ENCODE measurements at regions not wholly inside any gene's neighbourhood (a gene's known extent, or its start where the extent isn't known, plus 50 kb on each side); places are given as distances from the start of the nearest gene placed in this dataset.

DNA sequence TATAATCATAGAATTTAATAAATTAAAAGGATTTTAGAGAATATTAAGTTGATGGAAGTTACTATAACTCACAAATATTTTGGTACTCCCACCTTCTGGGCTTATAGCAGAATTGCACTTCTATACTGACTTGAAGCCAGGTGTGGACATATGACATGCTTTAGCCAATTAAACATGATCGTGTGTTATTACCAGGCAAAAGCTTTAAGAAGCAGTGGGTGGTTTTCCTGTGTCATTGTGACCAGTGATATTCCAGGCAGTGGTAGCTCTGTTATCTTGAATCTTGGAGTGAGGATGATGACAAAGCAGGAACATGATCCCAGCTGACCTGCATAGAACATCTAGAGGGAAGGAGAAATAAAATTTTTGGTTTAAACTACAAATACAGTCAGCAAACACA is 370.9 kb upstream of the ZEB2 start:
- no CpG with 5 or more reads among the region's 1 CpG for WGBS (ENCODE audit: extremely low coverage, insufficient read length, low lambda C conversion rate)

More for the DNA sequence above, 370.9 kb upstream of the ZEB2 start:
- no peak overlapping the region for H3K18ac ChIP-seq (ENCODE audit: insufficient read length, low read depth, low read length)
- no peak overlapping the region for H2BK15ac ChIP-seq (ENCODE audit: low read depth, low read length)
- peaks cover 15 to 20% of the 10 kb centered on the region in 2 experiments for H3K4me1 Mint-ChIP-seq
- H3K9me3 Mint-ChIP-seq: no peaks in the 10 kb centered on the region
- H2BK5ac ChIP-seq (ENCODE audit: insufficient read length, low read length): no peak overlapping the region
- no peak overlapping the region for H4K5ac ChIP-seq (ENCODE audit: insufficient read length, low read depth, low read length)
- H3K9me3 ChIP-seq (ENCODE audit: control insufficient read depth, low read depth, low read length): no peaks in the 10 kb centered on the region
- H2AK5ac ChIP-seq (ENCODE audit: insufficient read length, low read length): no peak overlapping the region
- H3K4me1 ChIP-seq (ENCODE audit: insufficient read depth, low read length): peaks cover 6% of the 10 kb centered on the region
- no peak overlapping the region for H3K56ac ChIP-seq (ENCODE audit: insufficient read length, low read depth, low read length)
- no peaks in the 10 kb centered on the region for H3K27me3 ChIP-seq (ENCODE audit: insufficient read depth, low read length)
- no peaks in the 10 kb centered on the region for H3K23me2 ChIP-seq (ENCODE audit: insufficient read length, low read depth, low read length, poor library complexity, severe bottlenecking)
- H3K23ac ChIP-seq (ENCODE audit: insufficient read length, low read depth, low read length): no peak overlapping the region
- no peak overlapping the region for H2BK20ac ChIP-seq (ENCODE audit: low read depth, low read length, poor library complexity, severe bottlenecking)
- H2BK12ac ChIP-seq (ENCODE audit: insufficient read length, low read depth, low read length): no peak overlapping the region
- no peak overlapping the region for H2AFZ ChIP-seq (ENCODE audit: low read length)
- H3K9ac ChIP-seq (ENCODE audit: extremely low read depth, insufficient read length, low read length): no peak overlapping the region
- no peak overlapping the region for H3K4me2 ChIP-seq (ENCODE audit: insufficient read depth, insufficient read length, low read length)
- no peak overlapping the region for H2BK120ac ChIP-seq (ENCODE audit: low read depth, low read length, poor library complexity, severe bottlenecking)
- H4K8ac ChIP-seq (replicated peaks; ENCODE audit: insufficient read length, low read depth, low read length): no peak overlapping the region
- no peaks in the 10 kb centered on the region for H3K36me3 Mint-ChIP-seq (ENCODE audit: insufficient read depth in 1 of 3, low read depth in 3 of 3)
- no peak for DNase-seq
- no peak overlapping the region for H3K27ac Mint-ChIP-seq
- no peak overlapping the region for H3K4ac ChIP-seq (ENCODE audit: low read depth, low read length)
- H4K20me1 ChIP-seq (ENCODE audit: control insufficient read depth, insufficient read depth, insufficient read length): no peaks in the 10 kb centered on the region
- H3K79me1 ChIP-seq (ENCODE audit: insufficient read depth, low read depth, low read length, poor library complexity, severe bottlenecking): no peaks in the 10 kb centered on the region
- H3K27ac ChIP-seq (ENCODE audit: insufficient read length, low read depth, low read length): no peak overlapping the region
- H3K79me2 ChIP-seq (ENCODE audit: insufficient read depth, low read length): no peaks in the 10 kb centered on the region
- H3K14ac ChIP-seq (ENCODE audit: insufficient read depth, low read length): no peak overlapping the region
- H4K91ac ChIP-seq (ENCODE audit: insufficient read length, low read depth, low read length): no peak overlapping the region
- no peaks in the 10 kb centered on the region for H3K27me3 Mint-ChIP-seq (ENCODE audit: low read depth)
- TF ChIP-seq, protein P1, sequence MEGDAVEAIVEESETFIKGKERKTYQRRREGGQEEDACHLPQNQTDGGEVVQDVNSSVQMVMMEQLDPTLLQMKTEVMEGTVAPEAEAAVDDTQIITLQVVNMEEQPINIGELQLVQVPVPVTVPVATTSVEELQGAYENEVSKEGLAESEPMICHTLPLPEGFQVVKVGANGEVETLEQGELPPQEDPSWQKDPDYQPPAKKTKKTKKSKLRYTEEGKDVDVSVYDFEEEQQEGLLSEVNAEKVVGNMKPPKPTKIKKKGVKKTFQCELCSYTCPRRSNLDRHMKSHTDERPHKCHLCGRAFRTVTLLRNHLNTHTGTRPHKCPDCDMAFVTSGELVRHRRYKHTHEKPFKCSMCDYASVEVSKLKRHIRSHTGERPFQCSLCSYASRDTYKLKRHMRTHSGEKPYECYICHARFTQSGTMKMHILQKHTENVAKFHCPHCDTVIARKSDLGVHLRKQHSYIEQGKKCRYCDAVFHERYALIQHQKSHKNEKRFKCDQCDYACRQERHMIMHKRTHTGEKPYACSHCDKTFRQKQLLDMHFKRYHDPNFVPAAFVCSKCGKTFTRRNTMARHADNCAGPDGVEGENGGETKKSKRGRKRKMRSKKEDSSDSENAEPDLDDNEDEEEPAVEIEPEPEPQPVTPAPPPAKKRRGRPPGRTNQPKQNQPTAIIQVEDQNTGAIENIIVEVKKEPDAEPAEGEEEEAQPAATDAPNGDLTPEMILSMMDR (conservative IDR thresholded peaks at IDR 0.05): peak; percentile 50
- H3K4me3 Mint-ChIP-seq: no peak overlapping the region
- no peak overlapping the region for H3T11ph ChIP-seq (ENCODE audit: low read length)
